ENCODE measurements at regions not wholly inside any gene's neighbourhood (a gene's known extent, or its start where the extent isn't known, plus 50 kb on each side); places are given as distances from the start of the nearest gene placed in this dataset.
"Not testable (repeated sequence)": the region's sequence is repeated elsewhere in the genome, so short reads cannot be mapped to it uniquely, and the experiment has no call there.

GRCh38 chr4:49120042-49120779 lies 134.1 kb downstream of the CWH43 start:
- TF ChIP-seq POLR2A, EP300 (IDR thresholded peaks at IDR 0.05): not testable (repeated sequence)
